HuH-7 (cell line): ENCODE measurements at regions not wholly inside any gene's neighbourhood (a gene's known extent, or its start where the extent isn't known, plus 50 kb on each side); places are given as distances from the start of the nearest gene placed in this dataset.
"Not testable (repeated sequence)": the region's sequence is repeated elsewhere in the genome, so short reads cannot be mapped to it uniquely, and the experiment has no call there.

Experiments
- DNase-seq: peaks from one replicate; pipeline ENCODE4 v3.0.0; 2011; ENCODE audit warnings: low spot score

DNA sequence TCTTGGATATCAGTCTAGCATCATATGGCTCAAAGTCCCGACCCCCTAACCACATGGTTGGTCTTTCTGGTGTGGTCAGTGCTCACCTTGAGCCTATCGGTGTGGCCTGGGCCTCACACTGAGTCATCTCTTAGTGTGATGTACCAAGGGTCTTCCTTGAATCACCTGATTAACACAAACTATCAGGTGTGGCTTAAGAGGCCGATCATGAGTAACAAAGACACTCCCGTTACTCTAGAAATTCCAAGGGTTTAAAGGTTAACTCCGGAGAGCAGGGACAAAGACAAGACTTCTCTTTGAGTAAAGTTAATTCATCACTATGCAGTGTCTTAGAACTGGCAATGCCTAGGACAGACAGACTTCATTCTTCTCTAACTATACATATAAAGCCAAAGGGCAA lies 52.3 kb upstream of the ARMC3 start:
- no peak for DNase-seq

DNA sequence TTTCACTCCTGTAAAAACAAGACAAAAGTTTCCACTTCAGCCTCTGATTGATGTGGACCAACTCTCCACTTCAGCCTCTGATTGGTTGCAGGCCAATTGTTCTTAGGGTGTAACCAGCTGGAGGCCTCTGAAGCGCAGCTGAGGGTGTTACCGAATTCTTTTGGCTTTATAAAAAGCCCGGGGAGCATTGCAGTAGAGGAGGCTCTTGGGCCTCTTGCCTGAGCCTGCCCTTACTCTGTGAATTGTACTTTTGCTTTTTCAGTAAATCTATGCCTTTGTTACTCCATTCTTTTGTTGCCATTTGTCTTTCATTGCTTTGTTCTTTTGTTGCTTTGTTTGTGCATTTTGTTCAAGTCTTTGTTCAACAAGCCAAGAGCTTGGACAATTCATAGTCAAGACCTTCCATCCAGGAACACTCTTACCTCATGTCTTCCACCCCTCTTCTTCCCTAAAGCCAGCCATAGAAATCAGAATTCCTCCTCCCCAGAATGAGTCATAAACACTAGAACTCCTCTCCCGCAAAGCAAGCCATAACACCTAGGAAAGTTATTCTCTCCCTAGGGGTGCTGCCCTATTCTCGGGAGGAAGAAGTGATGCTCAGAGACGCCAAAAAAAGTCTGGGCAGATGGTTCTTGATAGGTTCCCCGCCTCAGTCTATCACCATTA lies 53.5 kb upstream of the ARMC3 start:
- no peak for DNase-seq

GRCh38 chr10:22856444-22857074 lies 71.3 kb upstream of the ARMC3 start:
- DNase-seq = no peak

- DNase-seq = no peak
These were observed 72.9 kb upstream of the ARMC3 start for GRCh38 chr10:22854935-22855421.

DNA sequence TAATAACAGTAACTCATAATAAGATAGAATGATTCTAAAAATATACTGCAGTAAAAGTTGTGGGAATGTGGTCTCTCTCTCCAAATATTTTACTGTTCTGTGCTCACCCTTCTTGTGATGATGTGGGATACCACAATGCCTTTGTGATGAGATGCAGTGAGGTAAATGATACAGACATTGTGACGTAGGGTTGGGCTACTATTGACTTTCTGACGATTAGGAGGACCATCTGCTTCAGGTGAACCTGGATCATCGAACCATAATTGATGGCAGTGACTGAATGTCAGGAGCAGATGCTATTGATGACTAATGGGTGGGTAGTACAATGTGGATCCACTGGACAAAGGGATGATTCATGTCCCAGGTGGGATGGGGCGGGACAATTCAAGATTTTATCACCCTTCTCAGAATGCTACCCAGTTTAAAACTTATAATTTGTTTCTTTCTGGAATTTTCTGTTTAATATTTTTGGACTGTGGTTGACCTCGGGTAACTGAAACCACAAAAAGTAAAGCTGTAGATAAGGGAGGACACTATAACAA lies 73.9 kb upstream of the ARMC3 start:
- DNase-seq = no peak

GRCh38 chr10:22852712-22853353 lies 75.0 kb upstream of the ARMC3 start:
- no peak for DNase-seq

GRCh38 chr10:22851865-22852239 lies 76.0 kb upstream of the ARMC3 start:
- DNase-seq = no peak

- no peak for DNase-seq
These were observed 77.3 kb upstream of the ARMC3 start for GRCh38 chr10:22850541-22850940.

DNA sequence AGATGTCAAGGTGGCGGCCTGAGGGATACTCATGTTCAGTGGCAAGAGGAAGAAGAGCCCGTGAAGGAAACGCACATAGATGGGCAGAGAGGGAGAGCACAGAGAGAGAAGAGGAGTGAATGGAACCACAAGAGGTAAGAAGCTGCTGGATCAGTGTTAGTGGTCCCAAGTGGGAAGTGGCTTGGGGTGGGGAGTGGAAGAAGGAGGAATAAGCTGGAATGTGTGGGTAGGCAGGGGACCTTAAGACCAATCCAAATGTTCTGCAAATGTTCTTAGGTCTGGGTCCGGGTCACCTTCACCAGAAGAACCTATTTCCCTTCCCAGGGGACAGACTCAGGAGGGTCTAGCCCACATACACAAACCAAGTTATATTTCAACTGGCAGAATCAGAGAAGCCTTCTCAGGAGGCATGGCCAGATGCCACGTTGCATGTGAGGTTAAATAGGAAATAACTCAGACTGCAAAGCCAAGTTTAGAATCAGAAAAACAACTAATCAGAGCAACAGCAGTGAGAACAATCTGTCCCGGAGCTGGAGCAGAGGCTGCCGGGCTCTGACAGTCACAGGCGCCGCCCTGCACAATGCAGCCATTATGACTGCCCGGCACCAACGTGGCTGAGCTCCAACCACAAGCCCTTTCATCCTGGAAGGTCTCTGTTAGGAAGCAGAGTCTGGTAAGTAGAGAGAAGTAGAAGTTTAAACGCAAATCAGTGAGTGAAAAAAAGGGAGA lies 78.6 kb upstream of the ARMC3 start:
- DNase-seq = no peak

- no peak for DNase-seq
These were observed 79.3 kb upstream of the ARMC3 start for GRCh38 chr10:22848509-22848908.

DNA sequence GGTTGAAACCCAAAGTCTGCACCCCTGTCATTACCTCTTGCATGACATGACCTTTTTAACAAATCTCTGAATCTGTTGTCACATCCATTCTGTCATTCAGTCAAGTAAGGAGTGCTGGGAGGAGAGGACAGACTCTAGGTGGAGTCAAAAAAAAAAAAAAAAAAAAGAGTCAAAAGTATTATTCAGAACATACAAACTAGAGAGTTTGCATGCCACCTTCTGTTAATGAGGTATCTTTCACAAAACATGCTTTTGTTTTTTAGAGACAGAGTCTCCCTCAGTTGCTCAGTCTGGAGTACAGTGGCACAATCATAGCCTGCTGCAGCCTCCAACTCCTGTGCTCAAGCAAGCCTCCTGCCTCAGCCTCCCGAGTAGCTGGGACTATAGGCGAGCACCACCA lies 81.6 kb upstream of the ARMC3 start:
- no peak for DNase-seq

DNA sequence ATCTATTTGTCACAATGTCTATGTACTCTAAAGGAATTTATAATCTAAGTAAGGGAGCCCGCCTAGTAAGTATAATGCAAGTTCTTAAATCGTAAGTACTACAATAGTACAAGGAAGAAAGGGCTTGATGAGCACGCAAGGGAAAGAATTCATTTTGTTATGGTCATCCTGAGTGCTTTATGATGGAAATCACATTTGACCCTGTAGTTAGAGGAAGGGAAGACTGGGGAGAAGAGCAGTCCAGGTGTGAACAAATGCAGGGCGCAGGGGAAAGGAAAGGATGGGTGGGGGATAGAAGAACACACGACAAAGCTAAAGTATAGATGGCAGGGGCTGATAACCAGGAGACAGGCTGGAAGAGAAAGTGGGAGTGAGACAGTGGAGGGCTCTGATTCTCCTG lies 88.2 kb upstream of the ARMC3 start:
- no peak for DNase-seq

GRCh38 chr10:22837771-22838170 lies 90.1 kb upstream of the ARMC3 start:
- no peak for DNase-seq

DNA sequence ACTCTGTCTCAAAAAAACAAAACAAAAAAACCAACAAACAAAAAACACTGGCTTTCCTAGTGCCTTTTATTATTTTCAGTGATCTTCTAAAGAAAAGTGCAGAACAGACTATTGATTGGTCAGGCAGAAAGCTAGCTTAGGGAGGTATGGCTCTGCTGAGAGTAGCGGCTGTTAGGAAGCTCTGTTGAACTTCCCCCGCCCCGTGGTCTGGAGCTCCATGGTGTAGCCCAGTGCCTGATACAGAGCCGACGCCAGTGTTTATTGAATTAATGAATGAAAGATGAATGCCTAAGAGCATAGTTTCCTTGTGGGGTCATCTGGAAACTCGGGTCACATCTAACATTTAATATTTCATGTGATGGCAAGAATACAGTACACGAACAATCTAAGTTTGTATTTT lies 90.5 kb upstream of the ARMC3 start:
- no peak for DNase-seq

DNA sequence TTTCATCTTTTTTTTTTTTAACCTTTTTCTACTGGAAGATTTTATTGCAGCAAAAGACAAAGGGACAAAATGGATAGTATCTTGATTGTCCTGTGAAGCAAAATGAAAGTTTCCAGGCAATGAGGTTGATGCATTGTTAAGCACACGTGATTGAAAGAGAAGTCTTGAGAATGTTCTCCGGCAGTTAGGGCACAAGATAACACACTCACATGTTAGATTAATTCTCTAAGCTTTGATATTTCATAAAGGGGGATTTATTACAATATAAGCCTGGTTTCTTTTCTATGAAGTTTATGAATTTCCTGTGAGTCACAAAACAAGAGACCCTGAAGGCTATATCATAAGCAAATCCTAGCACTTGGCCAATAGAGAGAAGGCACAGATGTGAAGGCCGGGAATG lies 93.4 kb upstream of the ARMC3 start:
- no peak for DNase-seq

- DNase-seq = no peak
These were observed 94.1 kb upstream of the ARMC3 start for GRCh38 chr10:22833781-22834180.

DNA sequence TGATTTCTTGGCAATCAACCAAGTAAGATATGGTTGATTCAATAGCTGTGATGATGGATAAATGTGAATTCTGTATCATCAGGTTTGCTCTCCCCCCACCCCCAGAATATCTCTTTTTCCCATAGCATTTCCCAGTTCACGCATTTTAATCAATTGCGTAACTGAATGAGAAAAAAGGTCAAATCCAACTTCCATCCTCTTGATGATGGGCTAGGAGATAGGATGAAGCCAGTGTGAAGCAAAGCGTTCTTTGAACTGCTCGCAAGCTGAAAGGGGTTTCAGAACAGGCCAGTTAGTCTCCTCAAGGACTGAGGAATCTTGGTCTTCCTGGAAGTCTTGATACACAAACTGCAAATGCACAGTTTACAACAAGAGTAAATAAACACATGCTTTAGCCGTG lies 94.5 kb upstream of the ARMC3 start:
- no peak for DNase-seq

DNA sequence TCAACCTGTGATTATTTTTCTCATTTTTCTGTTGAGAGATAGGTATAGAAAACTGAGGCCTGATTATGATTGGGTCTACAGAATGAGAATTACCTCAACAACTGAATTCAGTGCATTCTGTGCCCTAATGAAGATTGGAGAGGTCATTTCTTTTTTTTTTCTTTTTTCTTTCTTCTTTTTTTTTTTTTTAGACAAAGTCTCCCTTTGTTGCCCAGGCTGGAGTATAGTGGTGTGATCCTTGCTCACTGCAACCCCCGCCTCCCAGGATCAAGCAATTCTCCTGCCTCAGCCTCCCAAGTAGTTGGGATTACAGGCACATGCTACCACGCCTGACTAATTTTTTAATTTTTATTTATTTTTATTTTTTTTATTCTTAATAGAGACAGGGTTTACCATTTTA lies 95.0 kb upstream of the ARMC3 start:
- DNase-seq = no peak

- no peak for DNase-seq
These were observed 95.7 kb upstream of the ARMC3 start for GRCh38 chr10:22832066-22832602.

DNA sequence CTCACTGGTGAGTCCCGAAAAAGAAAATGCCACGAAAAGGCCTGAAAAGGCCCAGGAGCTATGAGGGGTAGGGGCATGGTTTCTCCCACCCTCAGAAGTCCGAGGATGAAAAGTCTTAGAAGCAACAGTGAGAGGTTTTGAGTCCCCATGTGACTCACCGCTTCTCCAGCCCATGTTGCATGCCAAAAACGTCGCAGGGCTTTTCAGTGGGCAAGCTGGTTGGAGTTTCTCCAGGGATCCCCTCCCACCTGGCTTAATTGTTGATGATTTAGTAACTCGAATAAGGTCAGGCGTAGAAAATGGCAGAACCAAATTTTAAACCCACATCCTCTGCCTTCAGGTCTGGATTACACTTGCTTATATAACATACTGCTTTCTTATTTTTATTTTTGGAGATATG lies 96.3 kb upstream of the ARMC3 start:
- DNase-seq = no peak

DNA sequence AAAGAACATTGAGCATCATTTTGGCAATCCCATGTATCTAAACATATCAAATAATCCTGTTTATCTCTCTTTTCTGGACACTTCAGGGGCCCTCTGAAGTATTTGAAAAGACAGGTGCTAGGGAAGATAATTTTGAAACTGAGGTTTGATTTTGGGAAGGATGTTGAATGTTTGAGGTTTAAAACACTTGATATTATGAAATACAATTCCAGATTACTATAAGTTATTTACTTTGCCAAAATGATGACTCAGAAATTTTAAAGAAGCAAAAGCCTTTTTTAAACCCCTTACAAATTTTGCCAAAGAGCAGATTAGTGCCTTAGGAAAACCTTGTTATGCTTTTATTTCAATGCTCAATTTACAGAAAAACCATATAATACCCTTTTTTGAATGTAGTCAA lies 99.1 kb upstream of the ARMC3 start:
- not testable (repeated sequence) for DNase-seq

- no peak for DNase-seq
These were observed 102.0 kb upstream of the ARMC3 start for GRCh38 chr10:22825841-22826240.
